ENCODE measurements at regions not wholly inside any gene's neighbourhood (a gene's known extent, or its start where the extent isn't known, plus 50 kb on each side); places are given as distances from the start of the nearest gene placed in this dataset.

- TF ChIP-seq EZH2 (IDR thresholded peaks at IDR 0.05; ENCODE audit: borderline replicate concordance, low read depth, low read length, severe bottlenecking) (no peak), CTCF (IDR thresholded peaks at IDR 0.05; ENCODE audit: borderline replicate concordance, extremely low read depth, low read length, poor library complexity, severe bottlenecking) (no peak)
Observed at GRCh38 chr5:145632701-145633100, 202.4 kb downstream of the PRELID2 start.
